ENCODE measurements at regions not wholly inside any gene's neighbourhood (a gene's known extent, or its start where the extent isn't known, plus 50 kb on each side); places are given as distances from the start of the nearest gene placed in this dataset.

DNA sequence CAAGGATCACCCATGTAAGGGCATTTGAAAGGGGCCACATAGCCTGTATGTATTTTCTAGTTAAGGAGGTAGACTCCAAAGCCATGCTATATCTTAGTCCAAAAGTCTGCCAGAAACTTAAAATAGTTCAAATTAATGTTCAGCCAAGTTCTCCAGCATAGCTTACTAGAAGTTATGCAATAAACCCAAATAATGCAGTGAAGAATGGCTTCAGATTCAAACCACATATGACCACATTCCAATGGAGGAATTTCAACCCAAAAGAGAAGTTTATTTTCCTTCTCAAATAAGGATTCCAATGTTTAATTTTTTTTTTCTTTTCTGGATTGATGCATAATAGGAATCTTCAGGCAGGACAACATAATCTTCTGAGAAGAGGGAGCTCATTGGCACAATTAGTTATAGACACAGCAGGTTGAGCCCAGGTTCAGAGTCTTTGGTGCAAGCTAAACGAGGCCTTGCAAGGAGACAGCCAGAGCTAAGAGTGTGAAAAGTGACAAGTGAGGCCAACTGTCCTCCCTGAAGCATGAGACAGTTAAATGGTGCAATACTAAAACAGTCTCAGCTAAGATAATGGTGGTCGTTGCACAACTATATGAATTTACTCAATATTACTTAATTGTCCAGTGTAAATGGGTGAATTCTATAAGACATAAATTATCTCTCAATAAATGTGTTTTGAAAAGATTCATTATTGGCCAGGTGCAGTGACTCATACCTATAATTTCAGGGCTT lies 598.8 kb upstream of the CDH4 start:
- intact Hi-C loops (cut with micrococcal nuclease), result no loop called here
- no peaks in the 10 kb centered on the region for H3K4me1 ChIP-seq
- H3K4me3 ChIP-seq, result no peak overlapping the region
- no peaks in the 10 kb centered on the region for H3K36me3 ChIP-seq
- peaks cover 39% of the 10 kb centered on the region for H3K27me3 ChIP-seq (ENCODE audit: low read depth)
- DNase-seq, result no peak
- peaks cover 9% of the 10 kb centered on the region for H3K9me3 ChIP-seq (replicated peaks)
- no peak overlapping the region for H3K27ac ChIP-seq (replicated peaks)
- TF ChIP-seq, protein P1, sequence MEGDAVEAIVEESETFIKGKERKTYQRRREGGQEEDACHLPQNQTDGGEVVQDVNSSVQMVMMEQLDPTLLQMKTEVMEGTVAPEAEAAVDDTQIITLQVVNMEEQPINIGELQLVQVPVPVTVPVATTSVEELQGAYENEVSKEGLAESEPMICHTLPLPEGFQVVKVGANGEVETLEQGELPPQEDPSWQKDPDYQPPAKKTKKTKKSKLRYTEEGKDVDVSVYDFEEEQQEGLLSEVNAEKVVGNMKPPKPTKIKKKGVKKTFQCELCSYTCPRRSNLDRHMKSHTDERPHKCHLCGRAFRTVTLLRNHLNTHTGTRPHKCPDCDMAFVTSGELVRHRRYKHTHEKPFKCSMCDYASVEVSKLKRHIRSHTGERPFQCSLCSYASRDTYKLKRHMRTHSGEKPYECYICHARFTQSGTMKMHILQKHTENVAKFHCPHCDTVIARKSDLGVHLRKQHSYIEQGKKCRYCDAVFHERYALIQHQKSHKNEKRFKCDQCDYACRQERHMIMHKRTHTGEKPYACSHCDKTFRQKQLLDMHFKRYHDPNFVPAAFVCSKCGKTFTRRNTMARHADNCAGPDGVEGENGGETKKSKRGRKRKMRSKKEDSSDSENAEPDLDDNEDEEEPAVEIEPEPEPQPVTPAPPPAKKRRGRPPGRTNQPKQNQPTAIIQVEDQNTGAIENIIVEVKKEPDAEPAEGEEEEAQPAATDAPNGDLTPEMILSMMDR (IDR thresholded peaks at IDR 0.05; ENCODE audit: borderline replicate concordance), result no peak

DNA sequence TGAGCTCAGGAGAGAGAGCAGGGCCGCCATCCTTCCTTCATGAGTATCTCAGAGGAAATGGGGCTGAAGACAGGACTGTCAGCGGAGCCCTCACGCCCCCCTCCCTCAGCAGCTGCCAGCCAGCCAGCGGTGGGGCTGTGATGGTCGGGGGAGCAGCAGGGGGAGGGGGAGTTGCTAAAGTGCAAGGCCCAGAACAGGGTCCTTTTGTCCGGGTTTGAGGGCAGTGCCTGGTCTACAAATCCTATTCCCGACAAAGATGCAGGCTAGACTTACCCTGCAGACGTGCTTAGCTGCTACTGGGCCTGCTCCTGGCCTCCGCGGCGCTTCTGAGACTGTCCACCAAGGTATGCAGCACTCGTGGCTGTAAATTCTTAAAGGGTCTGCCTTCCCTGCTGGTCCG lies 593.4 kb upstream of the CDH4 start:
- Histone ChIP-seq H3K27me3 (ENCODE audit: low read depth) (peaks cover 66% of the 10 kb centered on the region), H3K4me3 (no peak overlapping the region), H3K27ac (replicated peaks) (no peak overlapping the region), H3K4me1 (no peaks in the 10 kb centered on the region), H3K9me3 (replicated peaks) (peaks cover 9% of the 10 kb centered on the region), H3K36me3 (no peaks in the 10 kb centered on the region)
- DNase-seq, result no peak
- intact Hi-C loops (cut with micrococcal nuclease), result no loop called here
- TF ChIP-seq, protein P1 (IDR thresholded peaks at IDR 0.05; ENCODE audit: borderline replicate concordance), result no peak

DNA sequence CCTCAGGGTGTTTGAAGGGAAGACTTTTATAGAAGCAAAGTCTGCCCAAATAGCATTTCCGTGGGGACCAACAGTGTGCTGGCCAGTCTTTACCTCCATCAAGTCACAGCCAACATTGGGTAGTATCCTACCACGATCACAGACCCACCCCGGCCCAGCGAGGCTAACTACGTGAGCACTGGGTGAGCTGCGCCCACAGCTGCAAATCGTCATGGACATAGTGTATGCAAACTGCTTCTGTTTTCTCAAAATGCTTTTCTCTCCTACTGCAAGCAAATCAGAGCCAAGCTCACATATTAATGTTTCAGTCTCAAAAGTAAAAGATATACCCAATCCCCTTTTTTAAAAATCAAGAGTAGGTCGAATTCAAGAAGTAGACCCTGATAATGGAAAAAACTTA lies 592.8 kb upstream of the CDH4 start:
- DNase-seq, result no peak
- TF ChIP-seq, protein P1 (IDR thresholded peaks at IDR 0.05; ENCODE audit: borderline replicate concordance), result no peak
- H3K9me3 ChIP-seq (replicated peaks), result peaks cover 9% of the 10 kb centered on the region
- no peaks in the 10 kb centered on the region for H3K4me1 ChIP-seq
- no peaks in the 10 kb centered on the region for H3K36me3 ChIP-seq
- peaks cover 71% of the 10 kb centered on the region for H3K27me3 ChIP-seq (ENCODE audit: low read depth)
- no peak overlapping the region for H3K27ac ChIP-seq (replicated peaks)
- intact Hi-C loops (cut with micrococcal nuclease), result no loop called here
- no peak overlapping the region for H3K4me3 ChIP-seq

DNA sequence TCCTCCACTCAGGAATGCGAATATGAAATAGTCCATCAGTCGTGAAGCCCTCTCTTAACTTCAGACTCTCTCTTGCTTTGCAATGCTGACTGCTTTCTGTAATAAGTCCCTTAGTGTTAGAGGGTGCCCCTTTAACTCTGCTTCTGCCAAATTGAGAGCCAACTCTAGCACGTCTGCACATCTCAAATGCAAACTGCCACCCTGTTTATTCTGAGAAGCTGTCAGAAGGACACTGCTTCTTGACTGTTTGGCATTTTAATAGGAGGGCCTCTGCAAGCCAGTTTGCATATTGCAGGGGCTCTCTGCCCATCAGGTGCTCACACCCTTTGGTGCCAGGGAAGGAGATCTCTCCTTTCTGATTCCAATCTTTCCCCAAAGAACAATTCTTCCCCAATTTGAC lies 589.8 kb upstream of the CDH4 start:
- no peaks in the 10 kb centered on the region for H3K4me1 ChIP-seq
- intact Hi-C loops (cut with micrococcal nuclease), result no loop called here
- H3K27me3 ChIP-seq (ENCODE audit: low read depth), result peaks cover 57% of the 10 kb centered on the region

DNA sequence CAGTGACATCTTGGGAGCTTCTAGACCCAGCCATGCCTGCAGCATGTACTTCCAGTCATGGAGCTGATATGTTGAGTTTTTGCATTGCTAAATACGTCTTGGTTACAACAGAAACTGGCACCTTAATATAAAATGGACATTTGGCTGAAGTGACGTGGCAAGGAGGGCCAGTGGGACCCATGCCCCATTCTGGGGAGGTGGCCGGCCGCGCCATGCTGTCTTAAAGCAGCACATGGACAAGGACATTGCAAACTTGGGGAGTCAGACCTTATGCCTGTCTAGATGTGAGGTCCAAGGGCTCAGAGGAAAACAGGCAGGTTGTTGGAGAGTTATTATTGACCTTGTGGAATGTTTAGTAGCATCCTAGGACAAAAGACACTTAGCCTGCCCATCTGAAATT lies 588.0 kb upstream of the CDH4 start:
- Histone ChIP-seq H3K36me3 (no peaks in the 10 kb centered on the region), H3K4me1 (no peaks in the 10 kb centered on the region), H3K9me3 (replicated peaks) (no peaks in the 10 kb centered on the region), H3K27ac (replicated peaks) (no peak overlapping the region), H3K4me3 (no peak overlapping the region), H3K27me3 (ENCODE audit: low read depth) (peaks cover 41% of the 10 kb centered on the region)
- TF ChIP-seq, protein P1 (IDR thresholded peaks at IDR 0.05; ENCODE audit: borderline replicate concordance), result no peak
- no peak for DNase-seq
- intact Hi-C loops (cut with micrococcal nuclease), result no loop called here

More for the DNA sequence above, 589.8 kb upstream of the CDH4 start:
- Histone ChIP-seq H3K4me3 (no peak overlapping the region), H3K9me3 (replicated peaks) (no peaks in the 10 kb centered on the region), H3K27ac (replicated peaks) (no peak overlapping the region), H3K36me3 (no peaks in the 10 kb centered on the region)
- DNase-seq, result no peak
- TF ChIP-seq, protein P1 (IDR thresholded peaks at IDR 0.05; ENCODE audit: borderline replicate concordance), result no peak
